IMR-90 (cell line): ENCODE measurements at regions not wholly inside any gene's neighbourhood (a gene's known extent, or its start where the extent isn't known, plus 50 kb on each side); places are given as distances from the start of the nearest gene placed in this dataset.

Source experiments
- ATAC-seq: fragments of 200-7000 bp; cut with Tn5 transposase; 2 replicates; pipeline ENCODE4 v1.9.1; 2020; ENCODE audit warnings: low read depth, mild to moderate bottlenecking, moderate library complexity
- BruUV-seq: library from RNA; stranded (reverse); fragments of 400-500 nt; replicated peaks from 2 replicates; lab custom pipeline; 2021; lab: Mats Ljungman, UMichigan
- CTCF ChIA-PET: fragments of 300-600 bp; formaldehyde crosslinking; extraction: SDS; loops from one replicate; lab custom pipeline; 2021; ENCODE audit warnings: antibody characterized with exemption; lab: Yijun Ruan, JAX
- POLR2A ChIA-PET: fragments of 300-600 bp; sonication (Branson Sonifier 250); formaldehyde crosslinking; loops from one replicate; lab custom pipeline; 2022; ENCODE audit warnings: antibody characterized with exemption; ENCODE audit not compliant: unreplicated experiment; lab: Charles Lee
- DNase-seq: peaks from one replicate; pipeline ENCODE4 v3.0.0; 2013
- H2AFZ ChIP-seq: replicated peaks from 2 replicates; pipeline ENCODE3; 2013; ENCODE audit warnings: low read length, mild to moderate bottlenecking; ENCODE audit not compliant: poor library complexity
- H2AK5ac ChIP-seq: 2 replicates; pipeline ENCODE4 v1.6.1; 2013; ENCODE audit warnings: low read depth, low read length, inconsistent platforms
- H2AK9ac ChIP-seq: replicated peaks from 2 replicates; pipeline ENCODE3; 2013; ENCODE audit warnings: mild to moderate bottlenecking, low read depth, low read length, moderate library complexity; ENCODE audit not compliant: poor library complexity
- H2BK120ac ChIP-seq: 2 replicates; pipeline ENCODE4 v1.6.1; 2013; ENCODE audit warnings: low read depth, low read length, inconsistent platforms
- H2BK15ac ChIP-seq: 3 replicates; pipeline ENCODE4 v1.6.1; 2013; ENCODE audit warnings: low read depth, low read length, inconsistent platforms
- H2BK20ac ChIP-seq: 2 replicates; pipeline ENCODE4 v1.6.1; 2013; ENCODE audit warnings: low read depth, mild to moderate bottlenecking, inconsistent platforms, low read length, moderate library complexity
- H2BK5ac ChIP-seq: 2 replicates; pipeline ENCODE4 v1.6.1; 2013; ENCODE audit warnings: mild to moderate bottlenecking, low read depth, low read length, inconsistent platforms; ENCODE audit not compliant: poor library complexity, severe bottlenecking
- H3K14ac ChIP-seq: replicated peaks from 2 replicates; pipeline ENCODE4 v1.6.1; 2013; ENCODE audit warnings: low read depth, low read length, inconsistent platforms
- H3K18ac ChIP-seq: 2 replicates; pipeline ENCODE4 v1.6.1; 2013; ENCODE audit warnings: low read depth, low read length, control low read depth
- H3K23ac ChIP-seq: 2 replicates; pipeline ENCODE4 v1.6.1; 2013; ENCODE audit warnings: low read depth, low read length, inconsistent platforms
- H3K27ac ChIP-seq: 2 replicates; pipeline ENCODE4 v1.5.1; 2013; ENCODE audit warnings: mild to moderate bottlenecking, control low read depth, low read length; ENCODE audit not compliant: insufficient read depth
- H3K27me3 ChIP-seq: 2 replicates; pipeline ENCODE4 v1.6.1; 2013; ENCODE audit warnings: low read length; ENCODE audit not compliant: control insufficient read depth, insufficient read depth
- H3K36me3 ChIP-seq: 2 replicates; pipeline ENCODE4 v1.6.1; 2013; ENCODE audit warnings: low read length, mixed read lengths; ENCODE audit not compliant: control insufficient read depth, insufficient read depth
- H3K4ac ChIP-seq: 2 replicates; pipeline ENCODE4 v1.6.1; 2013; ENCODE audit warnings: low read depth, low read length, inconsistent platforms
- H3K4me1 ChIP-seq: 2 replicates; pipeline ENCODE4 v1.6.1; 2013; ENCODE audit warnings: low read length, mixed read lengths; ENCODE audit not compliant: control insufficient read depth, insufficient read depth
- H3K4me2 ChIP-seq: 2 replicates; pipeline ENCODE4 v1.6.1; 2013; ENCODE audit warnings: low read depth, mild to moderate bottlenecking, control low read depth, low read length, moderate library complexity
- H3K4me3 ChIP-seq: 2 replicates; pipeline ENCODE4 v1.5.1; 2013; ENCODE audit warnings: low read depth, mild to moderate bottlenecking, control low read depth, low read length, moderate library complexity; ENCODE audit not compliant: insufficient read depth
- H3K56ac ChIP-seq: 2 replicates; pipeline ENCODE4 v1.6.1; 2013; ENCODE audit warnings: low read length, inconsistent platforms; ENCODE audit not compliant: insufficient read depth; ENCODE audit errors: extremely low read depth
- H3K79me1 ChIP-seq, 2 experiments: 2 replicates each; pipeline ENCODE4 v1.6.1; 2013; ENCODE audit warnings: low read length in 2 of 2, inconsistent platforms in 1 of 2, low read depth in 1 of 2
- H3K9ac ChIP-seq: 2 replicates; pipeline ENCODE4 v1.6.1; 2013; ENCODE audit warnings: low read depth, low read length, control low read depth
- H3K9me1 ChIP-seq: 2 replicates; pipeline ENCODE4 v1.6.1; 2013; ENCODE audit warnings: low read length, inconsistent platforms; ENCODE audit not compliant: insufficient read depth
- H3K9me3 ChIP-seq: 2 replicates; pipeline ENCODE4 v1.6.1; 2013; ENCODE audit warnings: low read length; ENCODE audit not compliant: control insufficient read depth, insufficient read depth
- H4K20me1 ChIP-seq: 2 replicates; pipeline ENCODE4 v1.6.1; 2013; ENCODE audit warnings: low read length, inconsistent platforms; ENCODE audit not compliant: insufficient read depth
- H4K5ac ChIP-seq: 2 replicates; pipeline ENCODE4 v1.6.1; 2013; ENCODE audit warnings: mild to moderate bottlenecking, low read depth, low read length, control low read depth
- H4K8ac ChIP-seq, 2 experiments: 2 replicates each; pipeline ENCODE4 v1.6.1; 2013; ENCODE audit warnings: low read depth in 2 of 2, low read length in 2 of 2, control low read depth in 1 of 2, inconsistent platforms in 1 of 2
- H4K91ac ChIP-seq: 2 replicates; pipeline ENCODE4 v1.6.1; 2013; ENCODE audit warnings: low read depth, low read length, inconsistent platforms; ENCODE audit not compliant: insufficient read depth
- BHLHE40 ChIP-seq: fragments of 150-350 bp; IDR thresholded peaks from 2 replicates; pipeline ENCODE4 v1.6.1; 2016; ENCODE audit warnings: mild to moderate bottlenecking, low read depth, low read length
- CEBPB ChIP-seq: IDR thresholded peaks from 2 replicates; pipeline ENCODE4 v1.6.1; 2012; ENCODE audit warnings: low read depth, low read length, improper control_type of control experiment
- CHD1 ChIP-seq: IDR thresholded peaks from 2 replicates; pipeline ENCODE4 v1.6.1; 2012; ENCODE audit warnings: low read depth, low read length, improper control_type of control experiment
- CTCF ChIP-seq: conservative IDR thresholded peaks from 2 replicates; pipeline ENCODE4 v1.5.1; 2012; ENCODE audit warnings: mild to moderate bottlenecking, low read depth, low read length, improper control_type of control experiment
- ELK1 ChIP-seq: fragments of 150-350 bp; IDR thresholded peaks from 2 replicates; pipeline ENCODE4 v1.6.1; 2016; ENCODE audit warnings: low read depth, mild to moderate bottlenecking, low read length, moderate library complexity, borderline replicate concordance
- FOS ChIP-seq: fragments of 150-350 bp; IDR thresholded peaks from 2 replicates; pipeline ENCODE4 v1.6.1; 2016; ENCODE audit warnings: low read depth, low read length
- MAFK ChIP-seq: IDR thresholded peaks from 2 replicates; pipeline ENCODE4 v1.6.1; 2012; ENCODE audit warnings: low read depth, low read length, improper control_type of control experiment
- MAZ ChIP-seq: IDR thresholded peaks from 2 replicates; pipeline ENCODE4 v1.6.1; 2012; ENCODE audit warnings: low read depth, mild to moderate bottlenecking, low read length, improper control_type of control experiment, moderate library complexity, borderline replicate concordance
- MXI1 ChIP-seq: IDR thresholded peaks from 2 replicates; pipeline ENCODE4 v1.6.1; 2012; ENCODE audit warnings: low read depth, mild to moderate bottlenecking, low read length, moderate library complexity, borderline replicate concordance
- NFE2L2 ChIP-seq: fragments of 150-350 bp; IDR thresholded peaks from 2 replicates; pipeline ENCODE4 v1.6.1; 2016; ENCODE audit warnings: low read depth, mild to moderate bottlenecking, low read length
- POLR2A ChIP-seq: IDR thresholded peaks from 2 replicates; pipeline ENCODE4 v1.6.1; 2012; ENCODE audit warnings: mild to moderate bottlenecking, low read depth, low read length
- RCOR1 ChIP-seq: IDR thresholded peaks from 2 replicates; pipeline ENCODE4 v1.6.1; 2012; ENCODE audit warnings: mild to moderate bottlenecking, low read length, improper control_type of control experiment; ENCODE audit not compliant: insufficient replicate concordance
- RFX5 ChIP-seq: IDR thresholded peaks from 2 replicates; pipeline ENCODE4 v1.8.0; 2012; ENCODE audit warnings: low read depth, mild to moderate bottlenecking, low read length, moderate library complexity
- SMC3 ChIP-seq: fragments of 150-350 bp; IDR thresholded peaks from 2 replicates; pipeline ENCODE4 v1.6.1; 2016; ENCODE audit warnings: low read depth, mild to moderate bottlenecking, antibody characterized with exemption, low read length, moderate library complexity
- USF2 ChIP-seq: fragments of 150-350 bp; IDR thresholded peaks from 2 replicates; pipeline ENCODE4 v1.6.1; 2017; ENCODE audit warnings: mild to moderate bottlenecking, antibody characterized with exemption, low read length, low read depth
- WGBS, 2 experiments: methylation state at CpG; one replicate each; pipeline versions ENCODE4 v1.1.5 to v1.1.7; 2013; ENCODE audit warnings: missing lambda C conversion rate in 2 of 2; ENCODE audit not compliant: insufficient read length in 1 of 2; ENCODE audit errors: extremely low coverage in 2 of 2; 5-methylcytosine and 5-hydroxymethylcytosine counted together
- dilution Hi-C: fragments of 300-500 bp; cut with HindIII; formaldehyde crosslinking; loops from one replicate; pipeline ENCODE4 v1.14.3; 2018; ENCODE audit warnings: low sequenced_read_pairs; ENCODE audit not compliant: unreplicated experiment
- in situ Hi-C: fragments of 300-500 bp; cut with MboI; formaldehyde crosslinking; loops from 3 replicates; pipeline ENCODE4 v1.14.3; 2019; ENCODE audit warnings: low sequenced_read_pairs, inconsistent platforms, mixed read lengths
- intact Hi-C: fragments of 100-400 bp; cut with micrococcal nuclease; formaldehyde crosslinking; loops from 2 replicates; pipeline ENCODE4 v1.10.0; 2022

- no peak overlapping the region for H2BK20ac ChIP-seq
- BruUV-seq, result no TSS peak
- H4K5ac ChIP-seq, result no peak overlapping the region
- H4K91ac ChIP-seq, result no peak overlapping the region
- no peaks in the 10 kb centered on the region for H3K27me3 ChIP-seq
- H3K79me1 ChIP-seq, result no peaks in the 10 kb centered on the region
- no peak overlapping the region for H3K4ac ChIP-seq
- no peak overlapping the region for H3K18ac ChIP-seq
- intact Hi-C loops, result no loop called here
- no peak overlapping the region for H3K27ac ChIP-seq
- no peaks in the 10 kb centered on the region for H3K4me1 ChIP-seq
- WGBS, 2 experiments, result no CpG with 5 or more reads among the region's 1 CpG
- no peak overlapping the region for H2AK5ac ChIP-seq
- H2BK15ac ChIP-seq, result no peak overlapping the region
- DNase-seq (no peak), ATAC-seq (no peak)
- H3K36me3 ChIP-seq, result no peaks in the 10 kb centered on the region
- no peak for TF ChIP-seq MAFK
- no peak for TF ChIP-seq MXI1
- TF ChIP-seq NFE2L2, result no peak
- TF ChIP-seq SMC3, result no peak
- no peak for TF ChIP-seq POLR2A
- no peak for TF ChIP-seq RCOR1
- no peak for TF ChIP-seq BHLHE40
- TF ChIP-seq CEBPB, result no peak
- no peak for TF ChIP-seq USF2
- TF ChIP-seq FOS, result no peak
- no peak for TF ChIP-seq CHD1
- TF ChIP-seq RFX5, result no peak
- no peak for TF ChIP-seq MAZ
- TF ChIP-seq CTCF, result no peak
- no peak for TF ChIP-seq ELK1
- H2AFZ ChIP-seq, result no peak overlapping the region
- dilution Hi-C loops, result no loop called here
- no peak overlapping the region for H3K9ac ChIP-seq
- no peak overlapping the region for H2AK9ac ChIP-seq
- H4K8ac ChIP-seq, result no peak overlapping the region
- H3K56ac ChIP-seq, result no peak overlapping the region
- H3K9me3 ChIP-seq, result peaks cover 2% of the 10 kb centered on the region; the same call in 1 of the 2 replicates
- no peak overlapping the region for H3K23ac ChIP-seq
- in situ Hi-C loops, result no loop called here
- POLR2A ChIA-PET, result no interaction called here
- H3K9me1 ChIP-seq, result no peaks in the 10 kb centered on the region
- H4K20me1 ChIP-seq, result no peaks in the 10 kb centered on the region
- H2BK5ac ChIP-seq, result no peak overlapping the region
- H3K4me2 ChIP-seq, result no peak overlapping the region
- no peak overlapping the region for H3K14ac ChIP-seq
- CTCF ChIA-PET, result no interaction called here
- no peak overlapping the region for H3K4me3 ChIP-seq
- no peak overlapping the region for H2BK120ac ChIP-seq
Measured at GRCh38 chr18:52289392-52289791, 50.6 kb upstream of the DCC start.
